ENCODE measurements at regions not wholly inside any gene's neighbourhood (a gene's known extent, or its start where the extent isn't known, plus 50 kb on each side); places are given as distances from the start of the nearest gene placed in this dataset.

DNA sequence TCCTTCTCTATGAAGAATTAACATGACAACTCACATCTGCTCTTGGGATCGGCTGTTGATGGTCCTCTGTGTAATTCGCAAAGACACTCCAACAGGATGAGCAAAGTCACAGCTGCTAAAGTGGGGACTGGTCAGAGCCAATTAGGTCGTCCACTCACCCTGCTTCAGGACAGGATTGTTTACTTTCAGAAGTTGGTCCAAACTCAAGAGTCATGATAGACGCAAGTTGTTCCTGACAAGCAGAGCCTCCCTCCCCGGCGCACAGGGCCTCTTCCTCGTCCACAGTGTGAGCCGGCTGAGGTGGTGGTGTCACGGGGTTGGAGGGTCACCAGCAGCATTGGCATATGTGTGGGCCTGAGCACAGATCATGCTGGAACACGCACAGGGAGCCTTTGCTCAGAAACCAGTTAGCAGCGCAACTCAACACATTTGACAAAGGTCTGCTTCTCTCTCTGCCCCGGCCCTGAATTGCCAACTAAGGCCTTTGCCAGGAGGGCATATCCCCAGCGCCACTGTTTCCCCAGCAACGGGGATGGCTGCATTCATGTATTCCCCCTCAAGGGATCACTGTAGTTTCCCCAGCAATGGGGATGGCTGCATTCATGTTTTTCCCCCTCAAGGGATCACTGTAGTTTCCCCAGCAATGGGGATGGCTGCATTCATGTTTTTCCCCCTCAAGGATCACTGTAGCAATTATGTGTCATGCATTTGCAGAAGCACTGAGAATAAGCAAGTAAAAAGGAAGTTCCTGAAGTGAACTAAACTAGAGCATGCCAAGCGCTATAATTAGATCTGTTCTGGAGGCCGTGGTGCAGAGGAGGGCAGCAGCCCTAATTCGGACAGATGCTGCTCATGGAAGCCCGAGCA, 111.7 kb downstream of the THBS2 start:
- Histone ChIP-seq H3K18ac (ENCODE audit: low read depth, low read length) (peak overlapping the region; percentile 76), H3K56ac (ENCODE audit: extremely low read depth, insufficient read depth, low read length) (no peak overlapping the region), H3K36me3 (ENCODE audit: control insufficient read depth, insufficient read depth, low read length) (no peaks in the 10 kb centered on the region), H3K9me3 (ENCODE audit: control insufficient read depth, insufficient read depth, low read length) (no peaks in the 10 kb centered on the region), H2BK20ac (ENCODE audit: low read depth, low read length) (0 out of 2 replicates have a peak overlapping the region, but pooled peaks have one; percentile 34), H2AFZ (replicated peaks; ENCODE audit: low read length, poor library complexity) (peak overlapping the region; percentile 82), H4K91ac (ENCODE audit: insufficient read depth, low read depth, low read length) (peak overlapping the region; percentile 52; the same call in 1 of the 2 replicates), H4K8ac (ENCODE audit: low read depth in 2 of 2, low read length in 2 of 2) (peak overlapping the region; percentile 24 to 45; a peak in 1 of 4 replicates), H3K27ac (ENCODE audit: insufficient read depth, low read length) (peak overlapping the region; percentile 49; the same call in 1 of the 2 replicates), H2BK15ac (ENCODE audit: low read depth, low read length) (peak overlapping the region; percentile 14; the same call in 1 of the 3 replicates), H2AK9ac (replicated peaks; ENCODE audit: low read depth, low read length, poor library complexity) (peak overlapping the region; percentile 52), H3K4me3 (ENCODE audit: insufficient read depth, low read depth, low read length) (no peak overlapping the region), H3K9ac (ENCODE audit: low read depth, low read length) (no peak overlapping the region), H2BK5ac (ENCODE audit: low read depth, low read length, poor library complexity, severe bottlenecking) (no peak overlapping the region), H3K23ac (ENCODE audit: low read depth, low read length) (no peak overlapping the region), H2AK5ac (ENCODE audit: low read depth, low read length) (peak overlapping the region; percentile 30; the same call in 1 of the 2 replicates), H3K4me1 (ENCODE audit: control insufficient read depth, insufficient read depth, low read length) (peaks cover 23% of the 10 kb centered on the region), H3K9me1 (ENCODE audit: insufficient read depth, low read length) (peaks cover 3% of the 10 kb centered on the region), H3K14ac (replicated peaks; ENCODE audit: low read depth, low read length) (0 out of 2 replicates have a peak overlapping the region, but pooled peaks have one; percentile 57), H3K4me2 (ENCODE audit: low read depth, low read length) (no peak overlapping the region), H3K79me1 (ENCODE audit: low read depth in 1 of 2, low read length in 2 of 2) (no peaks in the 10 kb centered on the region), H3K4ac (ENCODE audit: low read depth, low read length) (peak overlapping the region; percentile 10; the same call in 1 of the 2 replicates), H3K27me3 (ENCODE audit: control insufficient read depth, insufficient read depth, low read length) (no peaks in the 10 kb centered on the region), H4K5ac (ENCODE audit: low read depth, low read length) (peak overlapping the region; percentile 85), H4K20me1 (ENCODE audit: insufficient read depth, low read length) (no peaks in the 10 kb centered on the region), H2BK120ac (ENCODE audit: low read depth, low read length) (peak overlapping the region; percentile 42)
- dilution Hi-C loops (cut with HindIII; ENCODE audit: low sequenced_read_pairs, unreplicated experiment) (no loop called here), intact Hi-C loops (cut with micrococcal nuclease) (no loop called here), in situ Hi-C loops (cut with MboI; ENCODE audit: low sequenced_read_pairs) (no loop called here)
- ChIA-PET POLR2A (ENCODE audit: unreplicated experiment) (no interaction called here), CTCF (no interaction called here)
- TF ChIP-seq, protein P1, sequence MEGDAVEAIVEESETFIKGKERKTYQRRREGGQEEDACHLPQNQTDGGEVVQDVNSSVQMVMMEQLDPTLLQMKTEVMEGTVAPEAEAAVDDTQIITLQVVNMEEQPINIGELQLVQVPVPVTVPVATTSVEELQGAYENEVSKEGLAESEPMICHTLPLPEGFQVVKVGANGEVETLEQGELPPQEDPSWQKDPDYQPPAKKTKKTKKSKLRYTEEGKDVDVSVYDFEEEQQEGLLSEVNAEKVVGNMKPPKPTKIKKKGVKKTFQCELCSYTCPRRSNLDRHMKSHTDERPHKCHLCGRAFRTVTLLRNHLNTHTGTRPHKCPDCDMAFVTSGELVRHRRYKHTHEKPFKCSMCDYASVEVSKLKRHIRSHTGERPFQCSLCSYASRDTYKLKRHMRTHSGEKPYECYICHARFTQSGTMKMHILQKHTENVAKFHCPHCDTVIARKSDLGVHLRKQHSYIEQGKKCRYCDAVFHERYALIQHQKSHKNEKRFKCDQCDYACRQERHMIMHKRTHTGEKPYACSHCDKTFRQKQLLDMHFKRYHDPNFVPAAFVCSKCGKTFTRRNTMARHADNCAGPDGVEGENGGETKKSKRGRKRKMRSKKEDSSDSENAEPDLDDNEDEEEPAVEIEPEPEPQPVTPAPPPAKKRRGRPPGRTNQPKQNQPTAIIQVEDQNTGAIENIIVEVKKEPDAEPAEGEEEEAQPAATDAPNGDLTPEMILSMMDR (conservative IDR thresholded peaks at IDR 0.05; ENCODE audit: low read depth, low read length): no peak
- TF ChIP-seq, protein P2, sequence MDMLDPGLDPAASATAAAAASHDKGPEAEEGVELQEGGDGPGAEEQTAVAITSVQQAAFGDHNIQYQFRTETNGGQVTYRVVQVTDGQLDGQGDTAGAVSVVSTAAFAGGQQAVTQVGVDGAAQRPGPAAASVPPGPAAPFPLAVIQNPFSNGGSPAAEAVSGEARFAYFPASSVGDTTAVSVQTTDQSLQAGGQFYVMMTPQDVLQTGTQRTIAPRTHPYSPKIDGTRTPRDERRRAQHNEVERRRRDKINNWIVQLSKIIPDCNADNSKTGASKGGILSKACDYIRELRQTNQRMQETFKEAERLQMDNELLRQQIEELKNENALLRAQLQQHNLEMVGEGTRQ (IDR thresholded peaks at IDR 0.05; ENCODE audit: low read depth, low read length): no peak
- no peak for TF ChIP-seq MAFK (IDR thresholded peaks at IDR 0.05; ENCODE audit: low read depth, low read length)
- no TSS peak for BruUV-seq (replicated peaks)
- WGBS, 2 experiments (ENCODE audit: extremely low coverage in 2 of 2, insufficient read length in 1 of 2): 39% methylated on average over 6 of the region's 18 CpGs; no CpG with 5 or more reads in 1 of the 2 experiments
- ATAC-seq (ENCODE audit: low read depth) (no peak; the same call in 1 of the 2 replicates), DNase-seq (peak; percentile 46)
